Esophagus squamous epithelium (tissue), 5 donors: ENCODE measurements at regions not wholly inside any gene's neighbourhood (a gene's known extent, or its start where the extent isn't known, plus 50 kb on each side); places are given as distances from the start of the nearest gene placed in this dataset.

ENCODE experiments used
- DNase-seq: peaks from one replicate; lab custom pipeline; 2025; lab: John Stamatoyannopoulos, UW
- H3K27ac ChIP-seq, 4 donors: fragments of 200-600 bp; sonication (generic); one replicate each; pipeline ENCODE4 v1.5.1; 2016 to 2019; ENCODE audit warnings: mild to moderate bottlenecking in 1 of 4
- H3K27me3 ChIP-seq, 4 donors: fragments of 200-600 bp; sonication (generic); 1 replicate in 3 of 4; 2 replicates in 1 of 4; pipeline versions ENCODE4 v1.5.1 to v1.6.0; 2017 to 2021; ENCODE audit warnings: antibody characterized with exemption in 1 of 4
- H3K36me3 ChIP-seq, 3 donors: fragments of 200-600 bp; sonication (generic); one replicate each; pipeline ENCODE4 v1.5.1; 2016 to 2019
- H3K4me1 ChIP-seq, 3 donors: fragments of 200-600 bp; sonication (generic); one replicate each; pipeline ENCODE4 v1.5.1; 2017 to 2019
- H3K4me3 ChIP-seq, 4 donors: fragments of 200-600 bp; sonication (generic); 1 replicate in 3 of 4; 2 replicates in 1 of 4; pipeline ENCODE4 v1.5.1; 2016 to 2019; ENCODE audit warnings: mild to moderate bottlenecking in 2 of 4, moderate library complexity in 1 of 4
- H3K9me3 ChIP-seq, 3 donors: fragments of 200-600 bp; sonication (generic); one replicate each; pipeline ENCODE4 v1.5.1; 2016 to 2019
- CTCF ChIP-seq, 6 experiments: fragments of 450-650 bp in 4 of 6; fragments of 200-600 bp in 2 of 6; sonication (generic) in 2 of 6; IDR thresholded peaks; one replicate each; pipeline ENCODE4 v1.5.1; 2016 to 2019; ENCODE audit warnings: antibody characterized with exemption in 6 of 6, mild to moderate bottlenecking in 4 of 6, moderate library complexity in 4 of 6
- POLR2A ChIP-seq, 4 donors: fragments of 450-650 bp; IDR thresholded peaks; one replicate each; pipeline ENCODE4 v1.6.1; 2017; ENCODE audit warnings: antibody characterized with exemption in 4 of 4, mild to moderate bottlenecking in 4 of 4, moderate library complexity in 3 of 4
- WGBS, 2 donors: methylation state at CpG; one replicate each; pipeline ENCODE4 v1.1.5; 2018; 5-methylcytosine and 5-hydroxymethylcytosine counted together
- intact Hi-C: fragments of 100-400 bp; cut with DNase I; formaldehyde crosslinking; loops from one replicate; pipeline ENCODE4 v1.15.0; 2022
- donor health status: DM: yes; HTN: yes; CAD: no.

DNA sequence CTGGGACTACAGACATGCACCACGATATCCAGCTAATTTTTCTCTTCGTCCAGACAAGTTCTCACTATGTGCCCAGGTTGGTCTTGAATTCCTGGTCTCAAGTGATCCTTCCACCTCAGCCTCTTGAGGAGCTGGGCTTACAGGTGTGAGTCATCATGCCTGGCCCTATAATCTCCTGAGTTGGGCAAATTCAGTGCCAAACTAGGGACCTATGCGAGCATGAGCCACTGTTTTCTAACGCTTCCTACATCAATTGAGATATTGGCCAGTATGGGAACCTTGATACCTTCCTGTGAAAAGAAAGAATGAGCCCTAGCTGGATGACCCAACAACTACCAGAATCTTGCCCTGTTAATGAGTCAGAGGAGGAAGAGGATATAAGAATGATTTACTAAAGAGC is 585.2 kb downstream of the C12orf50 start:
- no peaks in the 10 kb centered on the region for H3K36me3 ChIP-seq
- H3K4me1 ChIP-seq: peaks cover 3 to 24% (median 3%) of the 10 kb centered on the region in 3 donors
- 38 to 43% methylated on average over 4 of the region's 4 CpGs for WGBS, 2 donors
- intact Hi-C loops: no loop called here
- H3K27me3 ChIP-seq: no peaks in the 10 kb centered on the region
- no peak overlapping the region for H3K4me3 ChIP-seq
- H3K9me3 ChIP-seq: peaks cover 0 to under 1% (median 0%) of the 10 kb centered on the region in 3 donors
- no peak overlapping the region for H3K27ac ChIP-seq
- TF ChIP-seq CTCF (IDR thresholded peaks at IDR 0.05) (no peak), POLR2A (IDR thresholded peaks at IDR 0.05) (no peak)
- DNase-seq: no peak

DNA sequence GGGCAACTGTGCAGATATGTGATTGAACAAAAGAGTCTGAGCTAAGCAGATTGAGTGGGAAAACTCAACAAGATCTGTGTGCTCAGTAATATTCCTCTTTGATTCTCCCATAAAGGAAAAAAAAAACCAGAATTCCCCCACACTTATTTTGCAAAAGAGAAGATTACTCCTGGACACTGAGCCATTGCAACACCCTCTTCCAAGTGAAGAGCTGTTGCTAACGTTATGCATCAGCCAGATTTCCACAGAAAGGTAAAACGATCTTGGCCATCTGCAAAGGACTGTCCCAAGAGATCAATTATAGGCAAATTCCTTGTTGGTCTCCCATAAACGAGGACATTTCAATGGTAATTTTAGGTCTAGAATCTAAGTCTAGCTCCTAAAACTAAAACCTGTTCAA is 587.7 kb downstream of the C12orf50 start:
- Histone ChIP-seq H3K4me1 (peaks cover 3 to 24% (median 3%) of the 10 kb centered on the region in 3 donors), H3K4me3 (no peak overlapping the region), H3K9me3 (no peaks in the 10 kb centered on the region), H3K27ac (no peak overlapping the region), H3K27me3 (no peaks in the 10 kb centered on the region), H3K36me3 (no peaks in the 10 kb centered on the region)
- intact Hi-C loops: no loop called here
- no peak for TF ChIP-seq CTCF (IDR thresholded peaks at IDR 0.05)
- no peak for TF ChIP-seq POLR2A (IDR thresholded peaks at IDR 0.05)
- no peak for DNase-seq
- 77 to 81% methylated on average over 3 of the region's 3 CpGs for WGBS, 2 donors

- Histone ChIP-seq H3K9me3 (no peaks in the 10 kb centered on the region), H3K4me3 (no peak overlapping the region), H3K4me1 (peaks cover 3 to 24% (median 3%) of the 10 kb centered on the region in 3 donors), H3K27me3 (no peaks in the 10 kb centered on the region), H3K27ac (peak overlapping the region in 3 of 4 donors; percentile 59 to 70 (median 65)), H3K36me3 (no peaks in the 10 kb centered on the region)
- WGBS, 2 donors: 5 to 12% methylated on average over 2 of the region's 2 CpGs
- DNase-seq: no peak
- no peak for TF ChIP-seq POLR2A (IDR thresholded peaks at IDR 0.05)
- TF ChIP-seq CTCF (IDR thresholded peaks at IDR 0.05): no peak
- intact Hi-C loops: no loop called here
These were observed 589.0 kb downstream of the C12orf50 start for GRCh38 chr12:87439990-87440827.

DNA sequence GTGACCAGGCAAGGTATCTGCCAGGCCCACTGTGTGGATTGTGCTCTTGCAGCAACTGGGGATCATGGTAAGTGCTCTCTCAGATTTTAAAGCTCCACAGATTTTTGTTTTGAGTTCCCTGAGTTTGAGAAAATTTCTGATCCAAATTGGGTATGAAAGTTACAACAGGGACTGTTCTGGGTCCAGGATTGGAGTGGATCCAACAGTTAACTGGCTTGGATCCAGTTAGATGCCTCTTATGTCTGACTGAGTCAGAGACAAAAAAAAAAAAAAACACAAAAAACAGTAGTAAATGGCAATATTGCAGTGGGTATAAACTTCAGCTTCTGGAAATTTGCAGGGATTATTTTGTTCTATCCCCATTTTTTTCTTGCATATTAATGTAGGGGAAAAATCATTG is 598.8 kb downstream of the C12orf50 start:
- intact Hi-C loops: no loop called here
- Histone ChIP-seq H3K4me1 (peaks cover 0 to 16% (median 4%) of the 10 kb centered on the region in 3 donors), H3K9me3 (peaks cover 0 to 10% (median 9%) of the 10 kb centered on the region in 3 donors), H3K4me3 (no peak overlapping the region), H3K27ac (no peak overlapping the region), H3K27me3 (no peaks in the 10 kb centered on the region), H3K36me3 (no peaks in the 10 kb centered on the region)
- DNase-seq: no peak
- TF ChIP-seq POLR2A (IDR thresholded peaks at IDR 0.05) (no peak), CTCF (IDR thresholded peaks at IDR 0.05) (no peak)

- Histone ChIP-seq H3K4me3 (no peak overlapping the region), H3K9me3 (peaks cover 0 to 10% (median 9%) of the 10 kb centered on the region in 3 donors), H3K27me3 (no peaks in the 10 kb centered on the region), H3K27ac (peak overlapping the region in 3 of 4 donors; percentile 5 to 67 (median 63)), H3K36me3 (no peaks in the 10 kb centered on the region), H3K4me1 (peaks cover 0 to 16% (median 4%) of the 10 kb centered on the region in 3 donors)
- TF ChIP-seq POLR2A (IDR thresholded peaks at IDR 0.05): no peak
- no peak for TF ChIP-seq CTCF (IDR thresholded peaks at IDR 0.05)
- 32 to 57% methylated on average over 1 of the region's 1 CpG for WGBS, 2 donors
- intact Hi-C loops: no loop called here
- no peak for DNase-seq
These were observed 600.4 kb downstream of the C12orf50 start for GRCh38 chr12:87428701-87429277.
